GM23338 (cell line): ENCODE measurements at regions not wholly inside any gene's neighbourhood (a gene's known extent, or its start where the extent isn't known, plus 50 kb on each side); places are given as distances from the start of the nearest gene placed in this dataset.

ENCODE experiments used
- ATAC-seq: fragments of 200-7000 bp; cut with Tn5 transposase; 3 replicates; pipeline ENCODE4 v1.9.1; 2020
- DNase-seq: peaks from one replicate; pipeline ENCODE4 v3.0.0-alpha.2; 2015; ENCODE audit warnings: low spot score
- H2AFZ ChIP-seq: fragments of 200-600 bp; sonication (generic); 2 replicates; pipeline ENCODE4 v1.8.0; 2016; ENCODE audit warnings: antibody characterized with exemption, mild to moderate bottlenecking, moderate library complexity
- H3F3A ChIP-seq: fragments of 200-600 bp; sonication (generic); replicated peaks from 2 replicates; pipeline ENCODE4 v1.8.0; 2017; ENCODE audit warnings: antibody characterized with exemption, mixed run types, low read depth
- H3K27ac ChIP-seq: fragments of 200-600 bp; sonication (generic); 2 replicates; pipeline ENCODE4 v1.6.1; 2016; ENCODE audit warnings: low read depth
- H3K27me3 ChIP-seq: fragments of 200-600 bp; sonication (generic); 2 replicates; pipeline ENCODE4 v1.8.0; 2016; ENCODE audit warnings: mild to moderate bottlenecking, mixed run types, moderate library complexity; ENCODE audit not compliant: insufficient read depth
- H3K36me3 ChIP-seq: fragments of 200-600 bp; sonication (generic); 2 replicates; pipeline ENCODE4 v1.8.0; 2016; ENCODE audit warnings: mild to moderate bottlenecking; ENCODE audit not compliant: insufficient read depth
- H3K4me1 ChIP-seq: fragments of 200-600 bp; sonication (generic); 2 replicates; pipeline ENCODE4 v1.8.0; 2016; ENCODE audit warnings: mild to moderate bottlenecking, moderate library complexity; ENCODE audit not compliant: insufficient read depth
- H3K4me2 ChIP-seq: fragments of 200-600 bp; sonication (generic); 2 replicates; pipeline ENCODE4 v1.7.1; 2017; ENCODE audit warnings: mixed run types
- H3K4me3 ChIP-seq: fragments of 200-600 bp; sonication (generic); 2 replicates; pipeline ENCODE4 v1.6.1; 2016; ENCODE audit warnings: mixed run types
- H3K79me2 ChIP-seq: fragments of 200-600 bp; sonication (generic); replicated peaks from 2 replicates; pipeline ENCODE4 v1.8.0; 2017; ENCODE audit warnings: mild to moderate bottlenecking; ENCODE audit not compliant: insufficient read depth
- H3K9me2 ChIP-seq: fragments of 200-600 bp; sonication (generic); 2 replicates; pipeline ENCODE4 v1.8.0; 2017; ENCODE audit not compliant: insufficient read depth
- H4K20me1 ChIP-seq: fragments of 200-600 bp; sonication (generic); replicated peaks from 2 replicates; pipeline ENCODE4 v1.8.0; 2017; ENCODE audit warnings: mild to moderate bottlenecking; ENCODE audit not compliant: insufficient read depth
- H3K27ac Mint-ChIP-seq: 2 replicates; pipeline ENCODE4 v1.8.0; 2020; ENCODE audit warnings: inconsistent platforms, mild to moderate bottlenecking, moderate library complexity, mixed read lengths
- H3K27me3 Mint-ChIP-seq: 3 replicates; pipeline ENCODE4 v1.8.0; 2022; ENCODE audit warnings: low read depth, mild to moderate bottlenecking, moderate library complexity, mixed read lengths, inconsistent platforms; ENCODE audit not compliant: insufficient read depth, poor library complexity
- H3K36me3 Mint-ChIP-seq: 3 replicates; pipeline ENCODE4 v1.8.0; 2021; ENCODE audit warnings: low read depth, mild to moderate bottlenecking, inconsistent platforms, moderate library complexity, mixed read lengths
- H3K4me1 Mint-ChIP-seq: 3 replicates; pipeline ENCODE4 v1.8.0; 2020; ENCODE audit warnings: mild to moderate bottlenecking, inconsistent platforms, mixed read lengths
- H3K4me3 Mint-ChIP-seq: 3 replicates; pipeline ENCODE4 v1.8.0; 2021; ENCODE audit warnings: moderate library complexity, mild to moderate bottlenecking, inconsistent platforms, mixed read lengths
- H3K9me3 Mint-ChIP-seq: 3 replicates; pipeline ENCODE4 v1.8.0; 2020; ENCODE audit warnings: moderate library complexity, mild to moderate bottlenecking, inconsistent platforms, mixed read lengths
- CREB1 ChIP-seq: fragments of 250-450 bp; sonication (Bioruptor Pico); IDR thresholded peaks from 2 replicates; pipeline ENCODE4 v1.5.0; 2020; ENCODE audit warnings: low read depth, mild to moderate bottlenecking, moderate library complexity
- EZH2 ChIP-seq: fragments of 200-600 bp; sonication (generic); IDR thresholded peaks from one replicate; pipeline ENCODE4 v1.8.0; 2017; ENCODE audit warnings: antibody characterized with exemption, mild to moderate bottlenecking, low read depth; ENCODE audit not compliant: unreplicated experiment
- EZH2phosphoT487 ChIP-seq: fragments of 200-600 bp; sonication (generic); IDR thresholded peaks from one replicate; pipeline ENCODE4 v1.8.1; 2018; ENCODE audit warnings: antibody characterized with exemption; ENCODE audit not compliant: unreplicated experiment
- JUNB ChIP-seq: IDR thresholded peaks from one replicate; pipeline ENCODE4 v1.6.1; 2016; ENCODE audit warnings: antibody characterized with exemption; ENCODE audit not compliant: unreplicated experiment
- POLR2AphosphoS5 ChIP-seq: IDR thresholded peaks from 2 replicates; pipeline ENCODE4 v1.6.1; 2016; ENCODE audit warnings: antibody characterized with exemption, low read depth
- STAT1 ChIP-seq: IDR thresholded peaks from one replicate; pipeline ENCODE4 v1.6.1; 2016; ENCODE audit warnings: antibody characterized with exemption; ENCODE audit not compliant: unreplicated experiment
- ZNF114 ChIP-seq: fragments of 250-450 bp; sonication (Bioruptor Pico); IDR thresholded peaks from 2 replicates; pipeline ENCODE4 v1.5.0; 2020; ENCODE audit warnings: mild to moderate bottlenecking, moderate library complexity
- ZNF331 ChIP-seq: fragments of 250-450 bp; sonication (Bioruptor Pico); IDR thresholded peaks from 2 replicates; pipeline ENCODE4 v1.5.0; 2020; ENCODE audit warnings: low read depth, mild to moderate bottlenecking, moderate library complexity
- TF ChIP-seq, protein P1 (sequence below): IDR thresholded peaks from one replicate; pipeline ENCODE4 v1.6.1; 2018; ENCODE audit warnings: antibody characterized with exemption; ENCODE audit not compliant: unreplicated experiment

DNA sequence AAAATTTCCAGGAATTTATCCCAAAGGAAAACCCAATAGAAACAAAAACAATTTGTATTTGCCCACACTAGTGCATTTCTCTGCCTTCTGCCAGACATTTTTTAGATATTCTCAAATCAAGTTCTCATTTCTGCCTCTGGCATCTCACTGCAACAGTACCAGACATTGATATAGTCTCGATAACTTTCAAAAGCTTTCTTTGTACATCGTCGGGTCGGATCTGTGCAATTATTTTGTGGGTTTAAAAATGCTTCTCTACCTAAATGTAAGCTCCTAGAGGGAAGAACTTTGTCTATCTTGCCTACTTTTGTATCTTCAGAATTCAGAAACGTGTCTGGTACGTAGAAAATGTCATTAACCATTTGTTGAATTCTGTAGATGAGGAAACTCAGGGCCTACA is 125.5 kb upstream of the LIFR start (continued):
- TF ChIP-seq, protein P1, sequence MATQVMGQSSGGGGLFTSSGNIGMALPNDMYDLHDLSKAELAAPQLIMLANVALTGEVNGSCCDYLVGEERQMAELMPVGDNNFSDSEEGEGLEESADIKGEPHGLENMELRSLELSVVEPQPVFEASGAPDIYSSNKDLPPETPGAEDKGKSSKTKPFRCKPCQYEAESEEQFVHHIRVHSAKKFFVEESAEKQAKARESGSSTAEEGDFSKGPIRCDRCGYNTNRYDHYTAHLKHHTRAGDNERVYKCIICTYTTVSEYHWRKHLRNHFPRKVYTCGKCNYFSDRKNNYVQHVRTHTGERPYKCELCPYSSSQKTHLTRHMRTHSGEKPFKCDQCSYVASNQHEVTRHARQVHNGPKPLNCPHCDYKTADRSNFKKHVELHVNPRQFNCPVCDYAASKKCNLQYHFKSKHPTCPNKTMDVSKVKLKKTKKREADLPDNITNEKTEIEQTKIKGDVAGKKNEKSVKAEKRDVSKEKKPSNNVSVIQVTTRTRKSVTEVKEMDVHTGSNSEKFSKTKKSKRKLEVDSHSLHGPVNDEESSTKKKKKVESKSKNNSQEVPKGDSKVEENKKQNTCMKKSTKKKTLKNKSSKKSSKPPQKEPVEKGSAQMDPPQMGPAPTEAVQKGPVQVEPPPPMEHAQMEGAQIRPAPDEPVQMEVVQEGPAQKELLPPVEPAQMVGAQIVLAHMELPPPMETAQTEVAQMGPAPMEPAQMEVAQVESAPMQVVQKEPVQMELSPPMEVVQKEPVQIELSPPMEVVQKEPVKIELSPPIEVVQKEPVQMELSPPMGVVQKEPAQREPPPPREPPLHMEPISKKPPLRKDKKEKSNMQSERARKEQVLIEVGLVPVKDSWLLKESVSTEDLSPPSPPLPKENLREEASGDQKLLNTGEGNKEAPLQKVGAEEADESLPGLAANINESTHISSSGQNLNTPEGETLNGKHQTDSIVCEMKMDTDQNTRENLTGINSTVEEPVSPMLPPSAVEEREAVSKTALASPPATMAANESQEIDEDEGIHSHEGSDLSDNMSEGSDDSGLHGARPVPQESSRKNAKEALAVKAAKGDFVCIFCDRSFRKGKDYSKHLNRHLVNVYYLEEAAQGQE, result no peak
- TF ChIP-seq STAT1, result no peak
- no peak for TF ChIP-seq ZNF331 (CRISPR knock-in tag)
- TF ChIP-seq CREB1 (CRISPR knock-in tag), result no peak
- no peak for TF ChIP-seq ZNF114 (CRISPR knock-in tag)

DNA sequence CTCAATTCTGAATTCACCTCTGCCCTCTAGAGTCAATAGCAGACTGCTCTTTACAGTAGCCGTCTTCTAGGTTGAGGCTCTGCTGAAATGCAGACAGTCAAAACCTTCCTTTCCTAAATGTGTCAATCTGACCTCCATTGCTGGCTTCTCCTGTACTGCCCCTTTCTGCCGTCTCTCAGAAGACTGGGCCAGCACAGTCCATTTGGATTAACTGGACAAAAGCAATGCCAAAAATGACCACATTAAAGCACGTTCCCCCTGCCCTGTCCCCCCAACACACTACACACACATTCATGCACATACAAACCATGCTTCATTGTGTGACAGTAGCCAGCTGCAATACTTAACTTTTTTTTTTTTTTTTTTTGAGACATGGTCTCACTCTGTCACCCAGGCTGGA is 130.2 kb upstream of the LIFR start:
- H3K27me3 Mint-ChIP-seq, result no peaks in the 10 kb centered on the region
- Histone ChIP-seq H2AFZ (no peak overlapping the region), H3F3A (no peaks in the 10 kb centered on the region), H3K27me3 (no peaks in the 10 kb centered on the region), H3K36me3 (no peaks in the 10 kb centered on the region), H3K27ac (no peak overlapping the region), H3K4me2 (no peak overlapping the region), H3K79me2 (no peaks in the 10 kb centered on the region), H4K20me1 (no peaks in the 10 kb centered on the region), H3K4me1 (no peaks in the 10 kb centered on the region), H3K9me2 (peaks cover 8% of the 10 kb centered on the region; the same call in 1 of the 2 replicates), H3K4me3 (no peak overlapping the region)
- ATAC-seq (no peak), DNase-seq (no peak)
- TF ChIP-seq POLR2AphosphoS5, result no peak
- TF ChIP-seq JUNB, result no peak
- TF ChIP-seq, protein P1, result no peak
- TF ChIP-seq EZH2, result no peak
- TF ChIP-seq EZH2phosphoT487, result no peak
- TF ChIP-seq CREB1 (CRISPR knock-in tag), result no peak
- no peak overlapping the region for H3K4me3 Mint-ChIP-seq
- no peak overlapping the region for H3K27ac Mint-ChIP-seq
- H3K9me3 Mint-ChIP-seq, result no peaks in the 10 kb centered on the region; the same call in 1 of the 3 replicates
- no peaks in the 10 kb centered on the region for H3K4me1 Mint-ChIP-seq
- H3K36me3 Mint-ChIP-seq, result no peaks in the 10 kb centered on the region
